Gastroesophageal sphincter (tissue), 4 donors: ENCODE measurements at regions not wholly inside any gene's neighbourhood (a gene's known extent, or its start where the extent isn't known, plus 50 kb on each side); places are given as distances from the start of the nearest gene placed in this dataset.
"Not testable (repeated sequence)": the region's sequence is repeated elsewhere in the genome, so short reads cannot be mapped to it uniquely, and the experiment has no call there.

Source experiments
- ATAC-seq: fragments of 150-250 bp; one replicate; pipeline ENCODE4 v1.9.1; 2016; ENCODE audit warnings: mild to moderate bottlenecking, moderate library complexity
- H3K27ac ChIP-seq, 4 donors: fragments of 200-600 bp; sonication (generic) in 3 of 4; 1 replicate in 3 of 4; 2 replicates in 1 of 4; pipeline ENCODE4 v1.5.1; 2016 to 2019
- H3K27me3 ChIP-seq: fragments of 200-600 bp; sonication (generic); one replicate; pipeline ENCODE4 v1.5.1; 2019
- H3K36me3 ChIP-seq, 2 donors: fragments of 200-600 bp; sonication (generic); one replicate each; pipeline ENCODE4 v1.5.1; 2019; ENCODE audit warnings: control low read depth in 1 of 2
- H3K4me1 ChIP-seq, 3 donors: fragments of 200-600 bp; sonication (generic); 1 replicate in 2 of 3; 2 replicates in 1 of 3; pipeline ENCODE4 v1.5.1; 2016 to 2019; ENCODE audit warnings: control low read depth in 2 of 3
- H3K4me3 ChIP-seq, 2 donors: fragments of 200-600 bp; sonication (generic); one replicate each; pipeline ENCODE4 v1.5.1; 2019; ENCODE audit warnings: mild to moderate bottlenecking in 1 of 2, moderate library complexity in 1 of 2
- H3K9me3 ChIP-seq, 3 donors: fragments of 200-600 bp; sonication (generic); one replicate each; pipeline ENCODE4 v1.5.1; 2017 to 2019; ENCODE audit warnings: control low read depth in 2 of 3
- EP300 ChIP-seq: sonication (generic); formaldehyde crosslinking; IDR thresholded peaks from one replicate; pipeline ENCODE4 v1.6.1; 2017; ENCODE audit warnings: antibody characterized with exemption, mild to moderate bottlenecking
- POLR2A ChIP-seq, 2 donors: fragments of 450-650 bp; IDR thresholded peaks; one replicate each; pipeline ENCODE4 v1.6.1; 2017; ENCODE audit warnings: antibody characterized with exemption in 2 of 2, mild to moderate bottlenecking in 2 of 2, moderate library complexity in 1 of 2
- POLR2AphosphoS5 ChIP-seq: sonication (generic); formaldehyde crosslinking; IDR thresholded peaks from one replicate; pipeline ENCODE4 v1.6.1; 2017; ENCODE audit warnings: antibody characterized with exemption
- WGBS, 2 donors: methylation state at CpG; one replicate each; pipeline ENCODE4 v1.1.5; 2018; ENCODE audit warnings: low coverage in 1 of 2; 5-methylcytosine and 5-hydroxymethylcytosine counted together
- TF ChIP-seq, protein P1 (sequence below), 4 experiments: fragments of 200-600 bp in 2 of 4; fragments of 450-650 bp in 2 of 4; sonication (generic) in 1 of 4; IDR thresholded peaks; one replicate each; pipeline ENCODE4 v1.5.1; 2017 to 2019; ENCODE audit warnings: antibody characterized with exemption in 4 of 4, mild to moderate bottlenecking in 2 of 4, moderate library complexity in 2 of 4

- Histone ChIP-seq H3K4me3 (no peak overlapping the region), H3K27me3 (no peaks in the 10 kb centered on the region), H3K27ac (peak overlapping the region in 2 of 4 donors; percentile 60 to 64), H3K4me1 (peaks cover 0 to 46% (median 7%) of the 10 kb centered on the region in 3 donors), H3K9me3 (no peaks in the 10 kb centered on the region), H3K36me3 (no peaks in the 10 kb centered on the region)
- WGBS, 2 donors: 67 to 92% methylated on average over 7 to 9 of the region's 29 CpGs
- peak; percentile 85 for TF ChIP-seq POLR2AphosphoS5
- TF ChIP-seq POLR2A (IDR thresholded peaks at IDR 0.05): no peak
- ATAC-seq: peak; percentile 65
These were observed 174.0 kb upstream of the CIBAR2 start for GRCh38 chr16:85286066-85286831.

GRCh38 chr16:85286951-85287814 is 174.9 kb upstream of the CIBAR2 start:
- WGBS, 2 donors: 73 to 89% methylated on average over 5 to 25 of the region's 34 CpGs
- Histone ChIP-seq H3K36me3 (no peaks in the 10 kb centered on the region), H3K4me1 (peaks cover 0 to 48% (median 11%) of the 10 kb centered on the region in 3 donors), H3K27ac (peak overlapping the region in 2 of 4 donors; percentile 60 to 64), H3K27me3 (no peaks in the 10 kb centered on the region), H3K9me3 (no peaks in the 10 kb centered on the region), H3K4me3 (peak overlapping the region in 1 of 2 donors; percentile 22)
- no peak for TF ChIP-seq EP300
- no peak for TF ChIP-seq POLR2A (IDR thresholded peaks at IDR 0.05)
- TF ChIP-seq, protein P1, sequence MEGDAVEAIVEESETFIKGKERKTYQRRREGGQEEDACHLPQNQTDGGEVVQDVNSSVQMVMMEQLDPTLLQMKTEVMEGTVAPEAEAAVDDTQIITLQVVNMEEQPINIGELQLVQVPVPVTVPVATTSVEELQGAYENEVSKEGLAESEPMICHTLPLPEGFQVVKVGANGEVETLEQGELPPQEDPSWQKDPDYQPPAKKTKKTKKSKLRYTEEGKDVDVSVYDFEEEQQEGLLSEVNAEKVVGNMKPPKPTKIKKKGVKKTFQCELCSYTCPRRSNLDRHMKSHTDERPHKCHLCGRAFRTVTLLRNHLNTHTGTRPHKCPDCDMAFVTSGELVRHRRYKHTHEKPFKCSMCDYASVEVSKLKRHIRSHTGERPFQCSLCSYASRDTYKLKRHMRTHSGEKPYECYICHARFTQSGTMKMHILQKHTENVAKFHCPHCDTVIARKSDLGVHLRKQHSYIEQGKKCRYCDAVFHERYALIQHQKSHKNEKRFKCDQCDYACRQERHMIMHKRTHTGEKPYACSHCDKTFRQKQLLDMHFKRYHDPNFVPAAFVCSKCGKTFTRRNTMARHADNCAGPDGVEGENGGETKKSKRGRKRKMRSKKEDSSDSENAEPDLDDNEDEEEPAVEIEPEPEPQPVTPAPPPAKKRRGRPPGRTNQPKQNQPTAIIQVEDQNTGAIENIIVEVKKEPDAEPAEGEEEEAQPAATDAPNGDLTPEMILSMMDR (IDR thresholded peaks at IDR 0.05): no peak
- TF ChIP-seq POLR2AphosphoS5: no peak
- ATAC-seq: no peak

DNA sequence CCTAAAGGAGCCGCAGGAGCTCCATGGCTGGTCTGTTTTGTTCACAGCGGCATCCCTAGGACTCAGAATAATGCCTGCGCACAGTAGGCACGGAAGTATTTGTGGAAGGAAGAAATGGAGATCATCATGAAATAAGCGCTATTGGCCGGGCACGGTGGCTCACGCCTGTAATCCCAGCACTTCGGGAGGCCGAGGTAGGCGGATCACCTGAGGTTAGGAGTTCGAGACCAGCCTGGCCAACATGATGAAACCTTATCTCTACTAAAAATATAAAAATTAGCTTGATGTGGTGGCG is 175.5 kb upstream of the CIBAR2 start:
- not testable (repeated sequence) for ATAC-seq, H3K4me3 ChIP-seq, H3K9me3 ChIP-seq, H3K27me3 ChIP-seq, H3K36me3 ChIP-seq
- H3K4me1 ChIP-seq: peaks cover 0 to 48% (median 11%) of the 10 kb centered on the region in 3 donors
- 97 to 100% methylated on average over 5 to 11 of the region's 13 CpGs for WGBS, 2 donors
- H3K27ac ChIP-seq: peak overlapping the region in 2 of 4 donors; percentile 60 to 64

DNA sequence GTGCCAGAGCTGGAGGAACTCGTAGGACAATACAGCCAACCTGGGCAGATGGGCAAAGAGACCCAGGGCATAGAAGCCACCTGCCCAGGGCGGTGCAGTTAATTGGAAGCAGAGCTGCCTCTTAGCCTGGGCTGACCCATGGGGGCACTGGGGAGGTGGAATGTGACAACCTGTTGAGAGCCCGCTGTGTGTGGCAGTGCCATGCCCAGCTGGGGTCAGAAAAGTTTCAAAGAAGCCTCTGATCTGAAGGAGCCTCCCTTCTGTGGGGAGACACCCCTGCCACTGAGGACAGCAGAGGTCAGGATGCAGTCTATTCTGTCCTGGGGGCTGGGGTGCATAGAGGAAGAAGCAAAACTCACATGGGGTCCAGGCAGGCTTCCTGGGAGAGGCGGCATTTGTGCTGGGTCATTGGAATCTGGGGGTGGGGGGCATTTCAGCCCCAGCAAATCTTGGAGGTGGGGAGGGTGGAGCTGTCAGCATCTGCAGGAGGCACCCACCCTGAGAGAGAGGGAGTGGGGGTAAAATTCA is 176.1 kb upstream of the CIBAR2 start:
- peaks cover 0 to 48% (median 11%) of the 10 kb centered on the region in 3 donors for H3K4me1 ChIP-seq
- 100% methylated on average over 1 of the region's 4 CpGs; no CpG with 5 or more reads in 1 of the 2 donors for WGBS, 2 donors
- peak overlapping the region in 1 of 4 donors; percentile 60 for H3K27ac ChIP-seq
- ATAC-seq: no peak
- TF ChIP-seq POLR2AphosphoS5: no peak
- no peaks in the 10 kb centered on the region for H3K9me3 ChIP-seq
- no peaks in the 10 kb centered on the region for H3K27me3 ChIP-seq
- H3K36me3 ChIP-seq: no peaks in the 10 kb centered on the region
- H3K4me3 ChIP-seq: no peak overlapping the region

DNA sequence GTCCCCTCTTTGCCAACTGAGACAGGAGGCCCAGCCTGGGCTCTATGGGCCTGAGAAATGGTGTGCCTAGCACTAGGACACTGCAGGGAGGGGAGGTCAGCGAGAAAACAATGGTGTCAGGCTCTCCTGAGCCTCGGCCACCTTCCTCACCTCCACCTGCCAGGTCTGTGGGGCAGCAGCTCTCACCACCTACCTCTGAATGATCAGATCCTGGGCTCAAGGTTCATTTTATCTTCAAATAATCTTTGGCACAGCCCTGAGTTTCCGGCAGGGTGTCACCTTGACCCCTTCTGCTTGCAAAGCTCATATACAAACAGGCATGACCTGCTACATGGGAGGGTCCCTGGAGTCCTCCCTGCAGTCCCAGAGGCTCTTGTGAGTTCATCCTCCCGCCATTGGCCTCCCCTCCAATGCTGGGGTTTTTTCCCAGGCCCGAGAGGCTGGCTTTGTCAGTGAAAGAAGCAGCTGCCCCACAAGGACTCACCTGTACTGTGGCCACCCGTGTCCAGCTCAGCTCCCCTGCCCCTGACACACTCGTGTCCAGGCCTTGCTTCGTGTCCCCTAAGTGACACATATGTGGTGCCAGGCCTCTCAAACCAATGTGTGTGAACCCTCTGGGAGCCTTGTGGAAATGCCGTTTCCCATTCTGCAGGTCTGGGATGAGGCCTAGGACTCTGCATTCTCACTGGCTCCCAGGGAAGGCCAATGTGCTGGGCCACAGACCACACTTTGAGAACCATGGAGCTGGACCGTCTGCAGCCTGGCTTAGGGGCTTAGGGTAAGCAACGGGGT is 176.8 kb upstream of the CIBAR2 start:
- no peak for ATAC-seq
- whole genome bisulfite sequencing, 2 donors: 82 to 90% methylated on average over 2 of the region's 11 CpGs
- H3K4me3 ChIP-seq: no peak overlapping the region
- TF ChIP-seq, protein P1 (IDR thresholded peaks at IDR 0.05): no peak
- TF ChIP-seq POLR2AphosphoS5 (no peak), EP300 (no peak)
- H3K9me3 ChIP-seq: no peaks in the 10 kb centered on the region
- peaks cover 0 to 55% (median 11%) of the 10 kb centered on the region in 3 donors for H3K4me1 ChIP-seq
- H3K27me3 ChIP-seq: no peaks in the 10 kb centered on the region
- no peak overlapping the region for H3K27ac ChIP-seq
- H3K36me3 ChIP-seq: no peaks in the 10 kb centered on the region
